ENCODE measurements at regions not wholly inside any gene's neighbourhood (a gene's known extent, or its start where the extent isn't known, plus 50 kb on each side); places are given as distances from the start of the nearest gene placed in this dataset.

DNA sequence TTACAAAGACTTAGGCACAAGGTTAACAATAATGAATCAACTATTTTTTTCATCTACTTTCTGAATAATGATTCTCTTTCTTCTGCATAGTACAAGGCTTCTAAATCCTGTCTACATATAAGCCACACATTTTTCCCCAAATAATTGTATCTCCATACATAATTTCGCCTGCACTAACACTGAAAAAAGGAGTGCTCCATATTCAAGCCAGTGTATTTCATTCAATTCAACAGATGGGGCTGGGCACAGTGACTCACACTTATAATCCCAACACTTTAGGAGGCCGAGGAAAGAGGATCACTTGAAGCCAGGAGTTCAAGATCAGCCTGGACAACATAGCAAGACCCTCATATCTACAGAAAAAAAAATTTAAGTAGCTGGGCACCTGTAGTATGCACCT lies 86.0 kb upstream of the ZNF800 start:
- Histone ChIP-seq H3F3A (ENCODE audit: control insufficient read depth, insufficient read depth) (no peaks in the 10 kb centered on the region), H3K27ac (ENCODE audit: low read depth, low read length) (no peak overlapping the region), H3K36me3 (ENCODE audit: control insufficient read depth, low read length) (no peaks in the 10 kb centered on the region), H3K9me3 (ENCODE audit: control insufficient read depth, insufficient read depth, low read length) (no peaks in the 10 kb centered on the region), H3K9me2 (replicated peaks; ENCODE audit: control insufficient read depth, low read length) (no peaks in the 10 kb centered on the region), H3K4me1 (ENCODE audit: control insufficient read depth, low read length) (no peaks in the 10 kb centered on the region), H3K4me2 (ENCODE audit: low read length) (no peak overlapping the region), H3K79me2 (ENCODE audit: control insufficient read depth, low read length) (no peaks in the 10 kb centered on the region), H4K20me1 (ENCODE audit: control insufficient read depth, insufficient read depth, low read depth, low read length) (no peaks in the 10 kb centered on the region), H3K27me3 (ENCODE audit: control insufficient read depth, low read length) (peaks cover 24% of the 10 kb centered on the region), H3K4me3 (ENCODE audit: low read length) (no peak overlapping the region)
- TF ChIP-seq, protein P1, sequence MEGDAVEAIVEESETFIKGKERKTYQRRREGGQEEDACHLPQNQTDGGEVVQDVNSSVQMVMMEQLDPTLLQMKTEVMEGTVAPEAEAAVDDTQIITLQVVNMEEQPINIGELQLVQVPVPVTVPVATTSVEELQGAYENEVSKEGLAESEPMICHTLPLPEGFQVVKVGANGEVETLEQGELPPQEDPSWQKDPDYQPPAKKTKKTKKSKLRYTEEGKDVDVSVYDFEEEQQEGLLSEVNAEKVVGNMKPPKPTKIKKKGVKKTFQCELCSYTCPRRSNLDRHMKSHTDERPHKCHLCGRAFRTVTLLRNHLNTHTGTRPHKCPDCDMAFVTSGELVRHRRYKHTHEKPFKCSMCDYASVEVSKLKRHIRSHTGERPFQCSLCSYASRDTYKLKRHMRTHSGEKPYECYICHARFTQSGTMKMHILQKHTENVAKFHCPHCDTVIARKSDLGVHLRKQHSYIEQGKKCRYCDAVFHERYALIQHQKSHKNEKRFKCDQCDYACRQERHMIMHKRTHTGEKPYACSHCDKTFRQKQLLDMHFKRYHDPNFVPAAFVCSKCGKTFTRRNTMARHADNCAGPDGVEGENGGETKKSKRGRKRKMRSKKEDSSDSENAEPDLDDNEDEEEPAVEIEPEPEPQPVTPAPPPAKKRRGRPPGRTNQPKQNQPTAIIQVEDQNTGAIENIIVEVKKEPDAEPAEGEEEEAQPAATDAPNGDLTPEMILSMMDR (IDR thresholded peaks at IDR 0.05; ENCODE audit: low read depth, low read length, poor library complexity, severe bottlenecking), result no peak
- no peak for TF ChIP-seq EZH2phosphoT487 (IDR thresholded peaks at IDR 0.05; ENCODE audit: borderline replicate concordance, low read length)

DNA sequence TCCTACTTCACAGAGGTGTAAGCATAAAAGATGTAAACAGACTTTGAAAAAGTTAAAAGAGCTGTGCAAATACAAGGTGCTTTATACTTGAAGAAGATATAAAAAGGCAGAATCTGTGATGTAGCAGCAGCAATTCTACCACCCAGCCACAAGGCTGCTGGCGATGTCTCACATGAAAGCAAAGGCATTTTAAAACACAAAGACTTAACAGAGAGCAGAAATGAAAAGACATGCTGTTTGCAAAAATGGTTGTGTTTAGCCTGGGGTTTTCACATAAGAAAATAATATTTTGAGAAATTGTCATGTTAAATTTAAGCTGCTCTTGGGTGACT lies 85.5 kb upstream of the ZNF800 start:
- Histone ChIP-seq H3K27ac (ENCODE audit: low read depth, low read length) (no peak overlapping the region), H3K9me3 (ENCODE audit: control insufficient read depth, insufficient read depth, low read length) (no peaks in the 10 kb centered on the region), H4K20me1 (ENCODE audit: control insufficient read depth, insufficient read depth, low read depth, low read length) (no peaks in the 10 kb centered on the region), H3K4me1 (ENCODE audit: control insufficient read depth, low read length) (no peaks in the 10 kb centered on the region), H3K9me2 (replicated peaks; ENCODE audit: control insufficient read depth, low read length) (no peaks in the 10 kb centered on the region), H3F3A (ENCODE audit: control insufficient read depth, insufficient read depth) (no peaks in the 10 kb centered on the region), H3K27me3 (ENCODE audit: control insufficient read depth, low read length) (peaks cover 22% of the 10 kb centered on the region), H3K36me3 (ENCODE audit: control insufficient read depth, low read length) (no peaks in the 10 kb centered on the region), H3K4me2 (ENCODE audit: low read length) (no peak overlapping the region), H3K4me3 (ENCODE audit: low read length) (no peak overlapping the region), H3K79me2 (ENCODE audit: control insufficient read depth, low read length) (no peaks in the 10 kb centered on the region)
- TF ChIP-seq, protein P1 (IDR thresholded peaks at IDR 0.05; ENCODE audit: low read depth, low read length, poor library complexity, severe bottlenecking), result no peak
- no peak for TF ChIP-seq EZH2phosphoT487 (IDR thresholded peaks at IDR 0.05; ENCODE audit: borderline replicate concordance, low read length)

DNA sequence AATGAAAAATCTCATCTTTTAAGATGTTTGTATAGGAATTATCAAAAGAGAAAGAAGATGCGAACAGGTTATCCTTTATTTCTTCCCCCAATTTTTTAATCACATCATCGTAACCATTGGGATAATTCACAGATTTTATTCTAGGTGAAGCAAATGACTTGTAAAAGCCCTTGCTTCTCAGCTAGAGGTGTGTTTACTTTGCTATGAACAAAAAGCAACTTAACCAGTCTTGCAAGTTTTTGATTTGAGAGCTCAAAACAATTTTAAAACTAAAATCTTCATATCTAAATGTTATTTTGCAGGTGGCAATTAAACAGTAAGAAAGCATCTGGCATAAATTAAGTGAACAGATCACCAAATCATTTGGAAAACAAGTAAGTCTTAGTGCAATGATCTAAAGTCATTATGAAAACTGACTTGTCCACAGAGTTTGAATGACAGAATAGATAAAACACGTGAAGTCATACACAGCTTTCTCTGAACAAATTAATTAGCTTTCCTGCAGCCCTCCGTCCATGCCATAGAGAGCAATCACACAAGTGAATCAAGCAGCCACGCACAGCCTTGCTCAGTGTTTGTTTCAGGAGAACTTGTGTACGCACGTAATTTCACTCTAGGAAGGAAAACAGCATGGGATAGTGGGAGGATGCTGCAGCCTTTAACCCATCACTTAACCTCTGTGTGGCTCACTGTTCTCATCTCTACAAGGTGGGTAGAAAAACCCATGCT lies 85.0 kb upstream of the ZNF800 start:
- Histone ChIP-seq H4K20me1 (ENCODE audit: control insufficient read depth, insufficient read depth, low read depth, low read length) (no peaks in the 10 kb centered on the region), H3K9me3 (ENCODE audit: control insufficient read depth, insufficient read depth, low read length) (no peaks in the 10 kb centered on the region), H3K27me3 (ENCODE audit: control insufficient read depth, low read length) (peaks cover 22% of the 10 kb centered on the region), H3K36me3 (ENCODE audit: control insufficient read depth, low read length) (no peaks in the 10 kb centered on the region), H3K4me3 (ENCODE audit: low read length) (no peak overlapping the region), H3K27ac (ENCODE audit: low read depth, low read length) (no peak overlapping the region), H3K4me1 (ENCODE audit: control insufficient read depth, low read length) (no peaks in the 10 kb centered on the region), H3F3A (ENCODE audit: control insufficient read depth, insufficient read depth) (no peaks in the 10 kb centered on the region), H3K79me2 (ENCODE audit: control insufficient read depth, low read length) (no peaks in the 10 kb centered on the region), H3K4me2 (ENCODE audit: low read length) (no peak overlapping the region), H3K9me2 (replicated peaks; ENCODE audit: control insufficient read depth, low read length) (no peaks in the 10 kb centered on the region)
- TF ChIP-seq, protein P1 (IDR thresholded peaks at IDR 0.05; ENCODE audit: low read depth, low read length, poor library complexity, severe bottlenecking), result no peak
- TF ChIP-seq EZH2phosphoT487 (IDR thresholded peaks at IDR 0.05; ENCODE audit: borderline replicate concordance, low read length), result no peak
